ENCODE measurements at regions not wholly inside any gene's neighbourhood (a gene's known extent, or its start where the extent isn't known, plus 50 kb on each side); places are given as distances from the start of the nearest gene placed in this dataset.

DNA sequence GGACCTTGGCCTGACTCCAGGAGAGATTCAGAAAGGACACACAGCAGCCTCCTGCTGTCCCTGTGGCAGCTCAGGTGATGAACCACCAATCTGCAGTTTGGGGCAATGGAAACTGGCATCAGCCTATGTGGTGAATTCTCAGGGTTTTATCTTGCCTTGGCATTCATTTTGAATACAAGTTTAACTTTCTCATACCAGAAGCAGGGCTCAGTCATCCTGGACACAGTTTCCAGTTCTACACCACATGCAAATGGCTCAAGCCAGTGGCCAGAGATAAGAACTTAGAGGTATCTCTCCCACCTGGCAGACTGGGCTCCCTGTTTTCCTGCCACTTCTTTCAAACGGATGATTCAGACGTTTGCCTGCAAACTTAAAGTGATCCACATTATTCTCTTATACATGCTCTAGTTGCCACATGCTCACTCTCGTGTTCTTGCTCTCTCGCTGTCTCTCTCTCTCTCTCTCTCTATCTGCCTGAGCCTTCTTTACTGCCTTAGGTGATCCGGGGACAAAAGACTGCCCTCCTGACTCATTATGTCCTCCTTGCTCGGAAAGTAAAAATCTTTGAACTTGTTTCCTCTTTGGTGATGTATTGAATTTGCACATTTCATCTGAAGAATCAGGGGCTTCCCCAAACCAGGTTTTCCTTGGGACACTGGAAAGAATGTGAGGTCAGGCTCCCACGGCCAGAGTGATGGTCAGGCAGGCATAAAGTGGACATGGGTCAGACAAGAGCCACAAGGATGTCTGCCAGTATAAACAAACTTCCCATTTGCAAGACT, 99.6 kb upstream of the STT3B start:
- Histone ChIP-seq H2AK9ac (replicated peaks; ENCODE audit: low read depth, low read length, poor library complexity) (no peak overlapping the region), H2BK120ac (ENCODE audit: low read depth, low read length) (no peak overlapping the region), H2BK5ac (ENCODE audit: low read depth, low read length, poor library complexity, severe bottlenecking) (no peak overlapping the region), H4K91ac (ENCODE audit: insufficient read depth, low read depth, low read length) (no peak overlapping the region), H3K18ac (ENCODE audit: low read depth, low read length) (no peak overlapping the region), H4K20me1 (ENCODE audit: insufficient read depth, low read length) (no peaks in the 10 kb centered on the region), H3K9ac (ENCODE audit: low read depth, low read length) (no peak overlapping the region), H3K36me3 (ENCODE audit: control insufficient read depth, insufficient read depth, low read length) (no peaks in the 10 kb centered on the region), H3K23ac (ENCODE audit: low read depth, low read length) (no peak overlapping the region), H3K9me1 (ENCODE audit: insufficient read depth, low read length) (no peaks in the 10 kb centered on the region), H2AFZ (replicated peaks; ENCODE audit: low read length, poor library complexity) (no peak overlapping the region), H2BK15ac (ENCODE audit: low read depth, low read length) (no peak overlapping the region), H3K4ac (ENCODE audit: low read depth, low read length) (no peak overlapping the region), H3K27ac (ENCODE audit: insufficient read depth, low read length) (no peak overlapping the region), H3K27me3 (ENCODE audit: control insufficient read depth, insufficient read depth, low read length) (no peaks in the 10 kb centered on the region), H3K4me1 (ENCODE audit: control insufficient read depth, insufficient read depth, low read length) (no peaks in the 10 kb centered on the region), H4K5ac (ENCODE audit: low read depth, low read length) (no peak overlapping the region), H4K8ac (ENCODE audit: low read depth in 2 of 2, low read length in 2 of 2) (no peak overlapping the region), H3K9me3 (ENCODE audit: control insufficient read depth, insufficient read depth, low read length) (peaks cover 1% of the 10 kb centered on the region; the same call in 1 of the 2 replicates), H3K79me1 (ENCODE audit: low read depth in 1 of 2, low read length in 2 of 2) (no peaks in the 10 kb centered on the region), H3K4me2 (ENCODE audit: low read depth, low read length) (no peak overlapping the region), H3K14ac (replicated peaks; ENCODE audit: low read depth, low read length) (no peak overlapping the region), H3K56ac (ENCODE audit: extremely low read depth, insufficient read depth, low read length) (no peak overlapping the region), H3K4me3 (ENCODE audit: insufficient read depth, low read depth, low read length) (no peak overlapping the region), H2BK20ac (ENCODE audit: low read depth, low read length) (no peak overlapping the region), H2AK5ac (ENCODE audit: low read depth, low read length) (no peak overlapping the region)
- dilution Hi-C loops (cut with HindIII; ENCODE audit: low sequenced_read_pairs, unreplicated experiment) (no loop called here), intact Hi-C loops (cut with micrococcal nuclease) (no loop called here), in situ Hi-C loops (cut with MboI; ENCODE audit: low sequenced_read_pairs) (no loop called here)
- TF ChIP-seq MAZ (IDR thresholded peaks at IDR 0.05; ENCODE audit: borderline replicate concordance, low read depth, low read length) (no peak), POLR2A (IDR thresholded peaks at IDR 0.05; ENCODE audit: low read depth, low read length) (no peak), NFE2L2 (IDR thresholded peaks at IDR 0.05; ENCODE audit: low read depth, low read length) (no peak), RFX5 (IDR thresholded peaks at IDR 0.05; ENCODE audit: low read depth, low read length) (no peak), CHD1 (IDR thresholded peaks at IDR 0.05; ENCODE audit: low read depth, low read length) (no peak)
- TF ChIP-seq, protein P1, sequence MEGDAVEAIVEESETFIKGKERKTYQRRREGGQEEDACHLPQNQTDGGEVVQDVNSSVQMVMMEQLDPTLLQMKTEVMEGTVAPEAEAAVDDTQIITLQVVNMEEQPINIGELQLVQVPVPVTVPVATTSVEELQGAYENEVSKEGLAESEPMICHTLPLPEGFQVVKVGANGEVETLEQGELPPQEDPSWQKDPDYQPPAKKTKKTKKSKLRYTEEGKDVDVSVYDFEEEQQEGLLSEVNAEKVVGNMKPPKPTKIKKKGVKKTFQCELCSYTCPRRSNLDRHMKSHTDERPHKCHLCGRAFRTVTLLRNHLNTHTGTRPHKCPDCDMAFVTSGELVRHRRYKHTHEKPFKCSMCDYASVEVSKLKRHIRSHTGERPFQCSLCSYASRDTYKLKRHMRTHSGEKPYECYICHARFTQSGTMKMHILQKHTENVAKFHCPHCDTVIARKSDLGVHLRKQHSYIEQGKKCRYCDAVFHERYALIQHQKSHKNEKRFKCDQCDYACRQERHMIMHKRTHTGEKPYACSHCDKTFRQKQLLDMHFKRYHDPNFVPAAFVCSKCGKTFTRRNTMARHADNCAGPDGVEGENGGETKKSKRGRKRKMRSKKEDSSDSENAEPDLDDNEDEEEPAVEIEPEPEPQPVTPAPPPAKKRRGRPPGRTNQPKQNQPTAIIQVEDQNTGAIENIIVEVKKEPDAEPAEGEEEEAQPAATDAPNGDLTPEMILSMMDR (conservative IDR thresholded peaks at IDR 0.05; ENCODE audit: low read depth, low read length): no peak
- TF ChIP-seq, protein P2, sequence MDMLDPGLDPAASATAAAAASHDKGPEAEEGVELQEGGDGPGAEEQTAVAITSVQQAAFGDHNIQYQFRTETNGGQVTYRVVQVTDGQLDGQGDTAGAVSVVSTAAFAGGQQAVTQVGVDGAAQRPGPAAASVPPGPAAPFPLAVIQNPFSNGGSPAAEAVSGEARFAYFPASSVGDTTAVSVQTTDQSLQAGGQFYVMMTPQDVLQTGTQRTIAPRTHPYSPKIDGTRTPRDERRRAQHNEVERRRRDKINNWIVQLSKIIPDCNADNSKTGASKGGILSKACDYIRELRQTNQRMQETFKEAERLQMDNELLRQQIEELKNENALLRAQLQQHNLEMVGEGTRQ (IDR thresholded peaks at IDR 0.05; ENCODE audit: low read depth, low read length): no peak
- BruUV-seq (replicated peaks): no TSS peak
- 17% methylated on average over 2 of the region's 7 CpGs; no CpG with 5 or more reads in 1 of the 2 experiments for WGBS, 2 experiments (ENCODE audit: extremely low coverage in 2 of 2, insufficient read length in 1 of 2)
- ATAC-seq (ENCODE audit: low read depth) (no peak), DNase-seq (no peak)
- POLR2A ChIA-PET (ENCODE audit: unreplicated experiment): no interaction called here
- CTCF ChIA-PET: no interaction called here

Data from IMR-90 (cell line).